ENCODE measurements at regions not wholly inside any gene's neighbourhood (a gene's known extent, or its start where the extent isn't known, plus 50 kb on each side); places are given as distances from the start of the nearest gene placed in this dataset.

GRCh38 chr2:8543060-8543382, 138.8 kb upstream of the ID2 start:
- peaks cover 1% of the 10 kb centered on the region for H3K27me3 Mint-ChIP-seq
- peak overlapping the region; percentile 97 for H3K27ac Mint-ChIP-seq
- H3K4me3 Mint-ChIP-seq = peak overlapping the region; percentile 28
- H3K9me3 Mint-ChIP-seq = no peaks in the 10 kb centered on the region
- no peaks in the 10 kb centered on the region for H3K36me3 Mint-ChIP-seq (ENCODE audit: low read depth)
- POLR2A ChIA-PET = interaction anchor here (0.7 to 4.7 kb wide), 16 partner anchors 10 to 1114 kb away, joined by 3 to 54 read pairs (median 8); partner anchors contain the start of gene ID2
- H3K4me1 Mint-ChIP-seq (ENCODE audit: low read depth) = peaks cover 80% of the 10 kb centered on the region
- no peak for TF ChIP-seq CTCF (IDR thresholded peaks at IDR 0.05)
- DNase-seq = no peak
- intact Hi-C loops (cut with micrococcal nuclease) = loop anchor here (1.0 to 10.0 kb wide), 5 partner anchors 26 to 238 kb away; partner anchors contain the start of gene ID2
- CTCF ChIA-PET = interaction anchor here (1.0 to 2.5 kb wide), 7 partner anchors 11 to 233 kb away, joined by 3 to 12 read pairs (median 3); partner anchors contain the start of gene ID2
- ATAC-seq = peak; percentile 45

- intact Hi-C loops (cut with micrococcal nuclease) = loop anchor here (1.0 to 10.0 kb wide), 5 partner anchors 27 to 239 kb away; partner anchors contain the start of gene ID2
- ATAC-seq (peak; percentile 67), DNase-seq (peak; percentile 90)
- peak overlapping the region; percentile 37 for H3K4me3 Mint-ChIP-seq
- POLR2A ChIA-PET = interaction anchor here (0.5 to 4.7 kb wide), 21 partner anchors 11 to 1115 kb away, joined by 3 to 54 read pairs (median 3); partner anchors contain the start of gene ID2
- H3K27me3 Mint-ChIP-seq = peaks cover 1% of the 10 kb centered on the region
- no peaks in the 10 kb centered on the region for H3K36me3 Mint-ChIP-seq (ENCODE audit: low read depth)
- no peak for TF ChIP-seq CTCF (IDR thresholded peaks at IDR 0.05)
- peaks cover 77% of the 10 kb centered on the region for H3K4me1 Mint-ChIP-seq (ENCODE audit: low read depth)
- no peaks in the 10 kb centered on the region for H3K9me3 Mint-ChIP-seq
- H3K27ac Mint-ChIP-seq = peak overlapping the region; percentile 97
- CTCF ChIA-PET = interaction anchor here (0.7 to 2.5 kb wide), 10 partner anchors 12 to 233 kb away, joined by 3 to 12 read pairs (median 4); partner anchors contain the start of gene ID2
Observed at GRCh38 chr2:8543383-8544170, 138.3 kb upstream of the ID2 start.

GRCh38 chr2:8544171-8544785, 137.6 kb upstream of the ID2 start:
- Mint-ChIP-seq H3K9me3 (no peaks in the 10 kb centered on the region), H3K27ac (peak overlapping the region; percentile 97), H3K27me3 (peaks cover 1% of the 10 kb centered on the region), H3K36me3 (ENCODE audit: low read depth) (no peaks in the 10 kb centered on the region), H3K4me3 (no peak overlapping the region), H3K4me1 (ENCODE audit: low read depth) (peaks cover 76% of the 10 kb centered on the region)
- CTCF ChIA-PET = interaction anchor here (0.6 to 2.7 kb wide), 10 partner anchors 9 to 137 kb away, joined by 3 to 12 read pairs (median 4); partner anchors contain the start of gene ID2
- no peak for TF ChIP-seq CTCF (IDR thresholded peaks at IDR 0.05)
- intact Hi-C loops (cut with micrococcal nuclease) = loop anchor here (5.0 to 10.0 kb wide), 2 partner anchors 138 to 239 kb away; partner anchors contain the start of gene ID2
- POLR2A ChIA-PET = interaction anchor here (0.5 to 4.7 kb wide), 14 partner anchors 12 to 1115 kb away, joined by 3 to 54 read pairs (median 12); partner anchors contain the start of gene ID2
- DNase-seq (no peak), ATAC-seq (no peak)

GRCh38 chr2:8544786-8545694, 136.8 kb upstream of the ID2 start:
- Mint-ChIP-seq H3K4me1 (ENCODE audit: low read depth) (peaks cover 71% of the 10 kb centered on the region), H3K4me3 (no peak overlapping the region), H3K36me3 (ENCODE audit: low read depth) (no peaks in the 10 kb centered on the region), H3K9me3 (no peaks in the 10 kb centered on the region), H3K27me3 (peaks cover 1% of the 10 kb centered on the region), H3K27ac (peak overlapping the region; percentile 97)
- peak; percentile 52 for TF ChIP-seq CTCF (IDR thresholded peaks at IDR 0.05)
- intact Hi-C loops (cut with micrococcal nuclease) = loop anchor here (5.0 to 10.0 kb wide), 2 partner anchors 137 to 240 kb away; partner anchors contain the start of gene ID2
- CTCF ChIA-PET = interaction anchor here (0.6 to 2.7 kb wide), 9 partner anchors 9 to 1093 kb away, joined by 3 to 12 read pairs (median 5); partner anchors contain the start of gene ID2
- DNase-seq = peak; percentile 96
- peak; percentile 73 for ATAC-seq
- POLR2A ChIA-PET = interaction anchor here (1.1 to 4.7 kb wide), 8 partner anchors 15 to 140 kb away, joined by 3 to 54 read pairs (median 17); partner anchors contain the start of gene ID2
